ENCODE measurements at regions not wholly inside any gene's neighbourhood (a gene's known extent, or its start where the extent isn't known, plus 50 kb on each side); places are given as distances from the start of the nearest gene placed in this dataset.

- DNase-seq (ENCODE audit: low read depth, low spot score) = no peak
Measured at GRCh38 chr2:129771418-129772189, 207.9 kb upstream of the RAB6C start.

DNA sequence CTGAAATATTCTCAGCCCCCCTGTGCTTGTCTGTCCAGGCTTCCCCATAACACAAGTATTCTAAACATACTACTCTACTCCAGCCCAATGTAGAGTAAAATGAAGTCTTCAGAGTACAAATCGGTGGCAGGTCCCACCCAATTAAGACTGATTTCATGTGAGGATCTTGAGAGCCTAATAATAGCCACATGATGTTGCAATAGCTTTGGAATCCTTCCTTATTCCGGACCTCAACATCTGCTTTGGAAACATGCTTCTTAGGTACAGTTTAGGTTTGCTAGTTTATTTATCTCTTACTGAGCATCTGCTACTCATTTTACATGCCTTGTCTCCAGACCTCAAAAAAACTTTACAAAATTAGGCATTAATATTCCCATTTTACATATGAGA is 207.3 kb upstream of the RAB6C start:
- DNase-seq (ENCODE audit: low read depth, low spot score) = no peak

DNA sequence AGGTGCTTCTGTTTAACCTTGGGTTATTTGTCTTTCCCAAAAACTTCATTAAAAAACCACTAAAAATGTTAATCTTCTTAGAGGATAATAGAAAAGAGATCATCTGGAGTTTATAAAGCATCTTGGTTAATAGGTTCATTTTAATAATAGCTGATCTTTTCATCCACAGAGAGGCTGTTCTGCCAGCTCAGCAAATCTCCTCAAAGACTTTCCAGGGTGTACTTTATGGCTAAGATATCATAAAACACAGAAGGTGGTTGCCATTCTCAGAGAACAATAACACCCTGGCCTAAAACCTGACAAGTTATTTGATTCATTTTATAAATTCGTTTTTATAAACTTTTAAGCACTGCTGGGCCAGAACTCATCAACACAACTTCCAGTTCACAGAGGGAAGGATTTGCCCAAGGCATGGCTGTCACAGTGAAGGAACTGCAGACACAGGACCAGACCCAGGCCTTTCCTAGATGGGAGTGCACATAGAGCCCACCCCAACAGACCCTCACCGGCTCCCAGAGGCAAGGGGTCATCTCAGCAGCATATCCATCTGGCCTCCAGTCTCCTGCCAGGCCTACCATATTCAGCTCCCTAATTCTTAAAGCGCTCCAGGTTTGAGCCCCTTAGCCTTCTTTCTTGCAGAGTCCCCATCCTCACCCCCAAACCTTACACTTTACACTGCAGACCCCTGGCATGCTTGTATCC is 203.4 kb upstream of the RAB6C start:
- DNase-seq (ENCODE audit: low read depth, low spot score) = no peak

GRCh38 chr2:129777146-129777545 is 202.3 kb upstream of the RAB6C start:
- DNase-seq (ENCODE audit: low read depth, low spot score) = no peak

GRCh38 chr2:129777762-129778583 is 201.5 kb upstream of the RAB6C start:
- no peak for DNase-seq (ENCODE audit: low read depth, low spot score)

DNA sequence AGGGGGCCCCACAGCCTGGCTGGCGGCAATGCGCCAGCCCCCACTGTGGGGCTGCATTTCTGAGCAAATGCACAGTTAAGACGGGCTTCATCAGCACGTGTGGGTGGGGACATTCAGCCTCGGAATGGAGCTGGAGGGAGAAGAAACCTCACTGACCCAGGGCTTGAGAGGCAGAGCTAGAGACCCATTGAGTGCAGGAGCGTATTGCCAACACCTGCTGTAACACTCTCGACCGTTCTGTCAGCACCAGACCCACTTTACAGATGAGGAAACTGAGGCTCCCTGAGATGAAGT is 200.9 kb upstream of the RAB6C start:
- no peak for DNase-seq (ENCODE audit: low read depth, low spot score)

- no peak for DNase-seq (ENCODE audit: low read depth, low spot score)
Measured at GRCh38 chr2:129779783-129780182, 199.7 kb upstream of the RAB6C start.

DNA sequence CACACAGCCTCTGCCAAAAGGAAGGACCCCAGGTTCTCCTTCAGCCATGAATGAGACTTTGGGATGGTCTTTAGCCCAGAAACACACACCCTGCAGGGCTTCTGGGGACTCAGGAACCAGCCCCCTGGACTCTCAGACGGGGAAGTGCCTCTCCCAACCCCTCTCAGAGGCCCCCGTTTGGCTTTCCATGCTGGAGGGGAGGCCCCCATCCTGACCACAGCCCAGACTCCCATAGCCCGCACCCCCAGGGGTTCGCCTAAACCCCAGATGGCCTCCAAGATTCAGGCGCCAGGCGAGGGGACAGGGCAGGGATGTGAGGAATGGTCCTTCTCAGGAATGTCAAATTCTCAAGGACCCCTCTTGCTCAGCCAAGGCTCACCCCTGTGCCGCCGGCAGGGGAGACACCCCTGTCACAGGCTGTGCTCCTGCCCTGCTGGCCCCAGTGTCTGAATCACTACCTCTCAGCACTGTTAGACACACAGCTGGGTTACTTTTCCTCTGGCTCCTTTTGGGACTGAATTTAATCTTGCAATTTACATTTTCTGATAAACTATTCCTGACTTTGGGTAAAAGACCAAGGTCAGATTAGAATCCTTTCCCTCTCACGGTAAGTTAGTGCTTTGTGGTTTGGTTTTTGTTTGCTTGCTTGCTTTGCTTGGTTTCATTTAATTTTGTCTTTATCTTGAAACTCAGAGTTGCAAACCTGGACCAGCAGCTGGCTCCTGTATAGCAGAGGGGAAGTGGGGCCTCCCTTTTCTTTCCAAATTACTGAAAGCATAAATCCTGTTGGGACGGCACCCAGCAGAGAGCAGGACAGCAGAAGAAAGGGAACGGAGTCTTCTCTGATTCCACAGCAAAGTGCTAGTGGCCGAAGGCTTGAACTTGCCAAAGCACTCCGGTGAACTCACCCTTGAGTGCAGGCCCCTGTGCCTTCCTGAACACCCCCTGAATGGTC is 198.9 kb upstream of the RAB6C start:
- no peak for DNase-seq (ENCODE audit: low read depth, low spot score)

DNA sequence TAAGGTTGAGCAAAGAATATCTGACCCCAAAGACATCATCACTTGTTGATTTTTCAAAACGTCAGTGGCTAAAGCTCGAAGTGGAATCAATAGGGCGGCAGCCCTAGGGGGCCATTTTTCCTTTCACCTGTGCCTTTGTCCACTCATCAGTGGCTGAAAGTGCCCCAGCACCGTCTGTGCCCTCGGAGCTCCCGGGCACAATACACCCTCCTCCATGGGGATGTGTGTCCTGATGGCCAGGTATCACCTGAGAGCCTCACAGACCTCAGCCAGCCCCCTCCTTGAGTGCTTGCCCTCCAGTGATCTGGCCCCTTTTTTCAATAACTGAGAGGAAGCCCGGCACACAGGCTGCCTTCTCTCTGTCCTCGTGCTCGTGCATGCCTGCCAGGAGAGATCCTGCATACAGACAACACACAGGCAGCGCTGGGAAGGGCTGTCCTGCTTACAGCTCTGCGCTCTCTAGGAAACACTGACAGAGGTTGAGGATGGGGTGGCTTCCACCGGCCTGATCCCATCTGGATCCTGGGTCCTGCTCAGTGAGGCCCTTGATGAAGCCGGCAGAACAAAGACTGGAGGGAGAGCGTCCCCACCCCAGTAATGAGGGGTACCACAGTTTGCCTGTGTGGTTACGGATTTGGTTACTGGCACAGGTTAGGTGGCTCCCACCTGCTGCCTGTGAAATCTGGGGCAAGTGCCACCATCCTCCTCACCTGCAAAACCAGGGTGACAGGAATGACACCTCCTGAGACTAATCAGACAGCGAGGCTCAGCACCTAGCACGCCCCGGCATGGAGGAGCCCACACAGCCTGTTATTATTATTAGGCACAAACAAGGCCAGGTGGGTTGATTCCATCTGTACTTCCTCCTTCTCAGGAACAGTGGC is 197.5 kb upstream of the RAB6C start:
- DNase-seq (ENCODE audit: low read depth, low spot score) = no peak

- DNase-seq (ENCODE audit: low read depth, low spot score) = no peak
Measured at GRCh38 chr2:129782633-129782990, 196.9 kb upstream of the RAB6C start.

GRCh38 chr2:129784486-129784885 is 195.0 kb upstream of the RAB6C start:
- DNase-seq (ENCODE audit: low read depth, low spot score) = no peak

- no peak for DNase-seq (ENCODE audit: low read depth, low spot score)
Measured at GRCh38 chr2:129791712-129792111, 187.8 kb upstream of the RAB6C start.

DNA sequence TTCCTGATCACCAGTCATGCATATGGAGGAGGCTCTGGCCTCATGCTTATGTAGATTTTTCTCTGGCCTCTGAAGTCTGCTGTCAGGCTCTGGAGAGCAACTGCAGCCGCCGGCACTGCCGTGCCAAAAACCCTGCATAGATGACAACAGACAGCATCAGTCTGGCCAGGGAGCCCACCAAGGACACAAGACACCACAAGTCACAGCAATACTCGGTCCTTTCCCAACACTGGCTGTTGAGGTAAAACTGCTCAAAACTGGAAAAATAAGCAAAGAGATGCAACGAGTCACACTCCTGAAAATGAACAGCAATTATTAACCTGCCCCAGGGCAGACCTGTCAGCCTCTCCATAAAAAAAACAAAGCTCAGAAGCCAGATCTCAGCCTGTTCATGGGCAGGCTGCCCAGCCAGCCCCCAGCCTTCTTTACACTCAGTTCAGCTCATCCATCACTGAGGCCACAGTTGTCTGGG is 186.0 kb upstream of the RAB6C start:
- peak; percentile 71 for DNase-seq (ENCODE audit: low read depth, low spot score)

DNA sequence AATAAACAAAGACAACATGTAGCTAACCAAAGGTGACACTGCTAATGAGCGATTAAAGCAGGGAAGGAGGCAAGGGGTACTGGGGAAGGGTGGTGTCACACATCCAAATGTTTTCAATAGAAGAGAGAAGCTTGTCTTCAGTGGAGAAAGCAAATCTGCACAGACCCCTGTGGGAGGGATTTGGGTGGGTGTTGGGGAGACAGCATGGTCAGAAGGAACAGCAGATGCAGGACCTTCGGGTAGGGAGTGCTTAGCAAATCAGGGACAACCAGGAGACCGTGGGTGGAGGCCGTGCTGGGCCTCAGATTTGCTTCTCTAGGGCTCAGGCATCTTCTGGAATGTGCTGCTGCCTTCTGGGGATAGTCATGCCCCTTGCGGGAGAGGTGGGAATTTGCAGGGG is 185.3 kb upstream of the RAB6C start:
- DNase-seq (ENCODE audit: low read depth, low spot score) = no peak

DNA sequence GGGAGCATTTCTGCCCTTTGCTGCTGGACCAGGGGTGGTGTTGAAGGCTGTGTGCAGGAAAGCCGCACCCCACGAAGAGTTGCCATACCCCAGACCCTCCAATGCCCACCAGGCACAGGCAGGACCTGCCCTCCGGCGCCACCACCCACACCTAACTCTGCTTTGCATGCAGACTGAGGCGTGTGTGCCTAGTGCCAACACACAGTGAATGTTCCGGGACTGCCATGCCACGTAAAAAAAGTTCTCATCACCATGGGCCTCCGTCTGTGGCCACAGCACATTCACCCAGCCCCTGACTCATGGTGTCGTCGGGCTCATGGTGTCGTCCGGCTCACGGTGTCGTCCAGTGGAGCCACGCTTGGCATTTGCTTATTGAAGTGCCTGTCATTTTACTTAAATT is 184.9 kb upstream of the RAB6C start:
- no peak for DNase-seq (ENCODE audit: low read depth, low spot score)

GRCh38 chr2:129796225-129796624 is 183.2 kb upstream of the RAB6C start:
- no peak for DNase-seq (ENCODE audit: low read depth, low spot score)

- no peak for DNase-seq (ENCODE audit: low read depth, low spot score)
Measured at GRCh38 chr2:129796801-129797488, 182.5 kb upstream of the RAB6C start.

DNA sequence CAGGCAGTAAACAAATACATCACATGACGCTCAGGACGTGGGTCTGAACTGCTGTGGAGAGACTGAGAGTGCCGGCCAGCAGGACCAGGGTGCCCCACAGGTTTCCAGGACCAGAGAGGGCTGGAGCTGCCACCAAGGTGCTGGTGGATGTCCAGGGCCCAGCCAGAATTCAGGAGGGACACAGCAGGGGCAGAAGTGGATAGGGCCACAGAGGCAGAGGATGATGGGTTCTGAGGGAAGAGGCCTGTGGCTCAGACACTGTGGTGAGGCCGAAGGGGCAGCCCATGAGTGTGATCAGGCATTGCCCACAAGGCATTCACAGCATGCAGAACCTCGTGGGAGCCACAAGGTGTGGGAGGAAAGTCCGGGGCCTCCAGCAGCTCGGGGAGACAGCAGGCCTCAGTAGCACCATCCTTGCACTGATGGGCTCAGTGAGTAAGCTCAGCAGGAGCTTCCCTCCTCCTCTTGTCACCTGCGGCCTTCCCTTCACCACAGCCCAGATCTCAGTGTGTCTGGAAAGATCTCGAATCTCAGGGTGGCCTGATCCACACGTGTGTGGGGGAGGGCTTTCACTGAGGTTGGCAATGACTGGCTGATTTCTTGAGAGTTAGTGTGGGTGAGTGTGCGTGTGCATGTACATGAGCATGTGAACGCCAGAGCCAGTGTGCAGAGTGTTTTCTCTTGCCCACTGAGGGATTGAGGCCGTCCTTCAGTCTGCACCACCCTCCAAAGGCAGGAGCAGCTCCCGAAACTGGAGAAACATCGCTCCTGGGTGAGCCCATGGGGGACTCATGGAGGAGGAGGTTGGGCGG is 181.8 kb upstream of the RAB6C start:
- no peak for DNase-seq (ENCODE audit: low read depth, low spot score)

- no peak for DNase-seq (ENCODE audit: low read depth, low spot score)
Measured at GRCh38 chr2:129798301-129798581, 181.2 kb upstream of the RAB6C start.

All from astrocyte of the hippocampus (primary cell).